Natural killer cell treated with Interleukin-12 subunit alpha and Interleukin-12 subunit beta and Interleukin-15 and Interleukin-18, amount 100 ng/mL, for 72 hours (primary cell): ENCODE measurements at regions not wholly inside any gene's neighbourhood (a gene's known extent, or its start where the extent isn't known, plus 50 kb on each side); places are given as distances from the start of the nearest gene placed in this dataset.
"Not testable (repeated sequence)": the region's sequence is repeated elsewhere in the genome, so short reads cannot be mapped to it uniquely, and the experiment has no call there.

Experiments
- ATAC-seq, 2 donors: fragments of 150-1000 bp; cut with Tn5 transposase in 1 of 2; sonication (Bioruptor Pico), chemical (Tn5 transposase) in 1 of 2; 2 replicates each; pipeline ENCODE4 v1.10.0; 2021
- DNase-seq: peaks from one replicate; pipeline ENCODE4 v3.0.0; 2022; ENCODE audit warnings: low spot score
- H3K27ac Mint-ChIP-seq, 2 donors: 1 replicate in 1 of 2; 2 replicates in 1 of 2; pipeline ENCODE4 v1.8.0; 2022; ENCODE audit warnings: mixed read lengths in 2 of 2, mild to moderate bottlenecking in 1 of 2, moderate library complexity in 1 of 2
- H3K27me3 Mint-ChIP-seq, 2 donors: 1 replicate in 1 of 2; 2 replicates in 1 of 2; pipeline ENCODE4 v1.8.0; 2022; ENCODE audit warnings: mixed read lengths in 2 of 2
- H3K36me3 Mint-ChIP-seq: one replicate; pipeline ENCODE4 v1.8.0; 2022; ENCODE audit warnings: mixed read lengths
- H3K4me1 Mint-ChIP-seq, 2 donors: 1 replicate in 1 of 2; 2 replicates in 1 of 2; pipeline ENCODE4 v1.8.0; 2022; ENCODE audit warnings: low read depth in 2 of 2, mixed read lengths in 2 of 2, mild to moderate bottlenecking in 1 of 2
- H3K4me3 Mint-ChIP-seq: one replicate; pipeline ENCODE4 v1.8.0; 2022; ENCODE audit warnings: mixed read lengths
- H3K9me3 Mint-ChIP-seq: 2 replicates; pipeline ENCODE4 v1.8.0; 2022; ENCODE audit warnings: mixed read lengths

- no peaks in the 10 kb centered on the region for H3K36me3 Mint-ChIP-seq
- DNase-seq: no peak
- H3K4me3 Mint-ChIP-seq: no peak overlapping the region
- H3K27ac Mint-ChIP-seq: no peak overlapping the region
- H3K27me3 Mint-ChIP-seq: peaks cover 6 to 15% of the 10 kb centered on the region in 2 donors
- H3K9me3 Mint-ChIP-seq: no peaks in the 10 kb centered on the region
- no peak for ATAC-seq
- no peaks in the 10 kb centered on the region for H3K4me1 Mint-ChIP-seq
Observed at GRCh38 chr9:107586493-107586892, 96.9 kb upstream of the KLF4 start.

GRCh38 chr9:107585465-107585864 is 95.9 kb upstream of the KLF4 start:
- no peaks in the 10 kb centered on the region for H3K4me1 Mint-ChIP-seq
- no peaks in the 10 kb centered on the region for H3K9me3 Mint-ChIP-seq
- no peak overlapping the region for H3K27ac Mint-ChIP-seq
- no peak overlapping the region for H3K4me3 Mint-ChIP-seq
- peaks cover 6 to 15% of the 10 kb centered on the region in 2 donors for H3K27me3 Mint-ChIP-seq
- H3K36me3 Mint-ChIP-seq: no peaks in the 10 kb centered on the region
- ATAC-seq (no peak), DNase-seq (no peak)

GRCh38 chr9:107584944-107585343 is 95.4 kb upstream of the KLF4 start:
- Mint-ChIP-seq H3K9me3 (no peaks in the 10 kb centered on the region), H3K4me3 (no peak overlapping the region), H3K4me1 (no peaks in the 10 kb centered on the region), H3K27me3 (peaks cover 6 to 15% of the 10 kb centered on the region in 2 donors), H3K36me3 (no peaks in the 10 kb centered on the region), H3K27ac (no peak overlapping the region)
- DNase-seq (no peak), ATAC-seq (no peak)

- H3K9me3 Mint-ChIP-seq: no peaks in the 10 kb centered on the region
Observed at GRCh38 chr9:107584186-107584585, 94.6 kb upstream of the KLF4 start.

GRCh38 chr9:107577140-107577776 is 87.7 kb upstream of the KLF4 start:
- no peak overlapping the region for H3K4me3 Mint-ChIP-seq
- ATAC-seq (no peak), DNase-seq (no peak)
- H3K27me3 Mint-ChIP-seq: peaks cover 0 to 12% of the 10 kb centered on the region in 2 donors
- H3K9me3 Mint-ChIP-seq: no peaks in the 10 kb centered on the region
- H3K36me3 Mint-ChIP-seq: no peaks in the 10 kb centered on the region
- H3K27ac Mint-ChIP-seq: no peak overlapping the region
- H3K4me1 Mint-ChIP-seq: no peaks in the 10 kb centered on the region

More at GRCh38 chr9:107584186-107584585, 94.6 kb upstream of the KLF4 start:
- Mint-ChIP-seq H3K4me3 (no peak overlapping the region), H3K4me1 (no peaks in the 10 kb centered on the region), H3K27ac (no peak overlapping the region), H3K36me3 (no peaks in the 10 kb centered on the region), H3K27me3 (peaks cover 11 to 15% of the 10 kb centered on the region in 2 donors)
- no peak for DNase-seq
- ATAC-seq: no peak

GRCh38 chr9:107571148-107571547 is 81.6 kb upstream of the KLF4 start:
- ATAC-seq (no peak), DNase-seq (no peak)
- no peak overlapping the region for H3K27ac Mint-ChIP-seq
- H3K4me1 Mint-ChIP-seq: no peaks in the 10 kb centered on the region
- no peaks in the 10 kb centered on the region for H3K36me3 Mint-ChIP-seq
- no peak overlapping the region for H3K4me3 Mint-ChIP-seq
- no peaks in the 10 kb centered on the region for H3K9me3 Mint-ChIP-seq
- H3K27me3 Mint-ChIP-seq: no peaks in the 10 kb centered on the region

- no peaks in the 10 kb centered on the region for H3K36me3 Mint-ChIP-seq
- no peak for DNase-seq
- H3K27me3 Mint-ChIP-seq: no peaks in the 10 kb centered on the region
- no peak overlapping the region for H3K27ac Mint-ChIP-seq
- H3K4me3 Mint-ChIP-seq: no peak overlapping the region
- H3K9me3 Mint-ChIP-seq: no peaks in the 10 kb centered on the region
- ATAC-seq: no peak
- H3K4me1 Mint-ChIP-seq: no peaks in the 10 kb centered on the region
Observed at GRCh38 chr9:107569174-107569573, 79.6 kb upstream of the KLF4 start.

GRCh38 chr9:107568406-107568805 is 78.8 kb upstream of the KLF4 start:
- not testable (repeated sequence) for H3K4me1 Mint-ChIP-seq, H3K9me3 Mint-ChIP-seq, H3K4me3 Mint-ChIP-seq, H3K27me3 Mint-ChIP-seq, DNase-seq, H3K27ac Mint-ChIP-seq, H3K36me3 Mint-ChIP-seq, ATAC-seq

GRCh38 chr9:107567462-107567861 is 77.9 kb upstream of the KLF4 start:
- no peak for ATAC-seq
- Mint-ChIP-seq H3K36me3 (no peaks in the 10 kb centered on the region), H3K9me3 (no peaks in the 10 kb centered on the region), H3K27ac (no peak overlapping the region), H3K4me3 (no peak overlapping the region), H3K4me1 (no peaks in the 10 kb centered on the region), H3K27me3 (no peaks in the 10 kb centered on the region)
- no peak for DNase-seq

- ATAC-seq (no peak), DNase-seq (no peak)
- no peaks in the 10 kb centered on the region for H3K36me3 Mint-ChIP-seq
- no peak overlapping the region for H3K27ac Mint-ChIP-seq
- no peaks in the 10 kb centered on the region for H3K4me1 Mint-ChIP-seq
- H3K27me3 Mint-ChIP-seq: no peaks in the 10 kb centered on the region
- no peak overlapping the region for H3K4me3 Mint-ChIP-seq
- H3K9me3 Mint-ChIP-seq: no peaks in the 10 kb centered on the region
Observed at GRCh38 chr9:107566611-107567061, 77.1 kb upstream of the KLF4 start.

- no peak overlapping the region for H3K4me3 Mint-ChIP-seq
Observed at GRCh38 chr9:107562798-107563197, 73.2 kb upstream of the KLF4 start.

GRCh38 chr9:107559494-107560086 is 70.0 kb upstream of the KLF4 start:
- no peaks in the 10 kb centered on the region for H3K9me3 Mint-ChIP-seq
- no peak for ATAC-seq
- no peaks in the 10 kb centered on the region for H3K36me3 Mint-ChIP-seq
- DNase-seq: no peak
- no peaks in the 10 kb centered on the region for H3K4me1 Mint-ChIP-seq
- no peak overlapping the region for H3K4me3 Mint-ChIP-seq
- peaks cover 0 to 6% of the 10 kb centered on the region in 2 donors for H3K27me3 Mint-ChIP-seq
- H3K27ac Mint-ChIP-seq: no peak overlapping the region

More at GRCh38 chr9:107562798-107563197, 73.2 kb upstream of the KLF4 start:
- Mint-ChIP-seq H3K36me3 (no peaks in the 10 kb centered on the region), H3K27me3 (peaks cover 0 to 6% of the 10 kb centered on the region in 2 donors), H3K27ac (no peak overlapping the region), H3K4me1 (no peaks in the 10 kb centered on the region), H3K9me3 (no peaks in the 10 kb centered on the region)
- DNase-seq (no peak), ATAC-seq (no peak)

GRCh38 chr9:107557236-107557990 is 67.8 kb upstream of the KLF4 start:
- no peak overlapping the region for H3K4me3 Mint-ChIP-seq
- H3K27me3 Mint-ChIP-seq: peaks cover 0 to 6% of the 10 kb centered on the region in 2 donors
- no peak for ATAC-seq
- H3K9me3 Mint-ChIP-seq: no peaks in the 10 kb centered on the region
- no peak overlapping the region for H3K27ac Mint-ChIP-seq
- H3K4me1 Mint-ChIP-seq: no peaks in the 10 kb centered on the region
- DNase-seq: no peak
- H3K36me3 Mint-ChIP-seq: no peaks in the 10 kb centered on the region

GRCh38 chr9:107554636-107555035 is 65.1 kb upstream of the KLF4 start:
- no peaks in the 10 kb centered on the region for H3K4me1 Mint-ChIP-seq
- ATAC-seq: no peak
- no peak overlapping the region for H3K4me3 Mint-ChIP-seq
- H3K27me3 Mint-ChIP-seq: peaks cover 0 to 4% of the 10 kb centered on the region in 2 donors
- H3K27ac Mint-ChIP-seq: no peak overlapping the region
- H3K36me3 Mint-ChIP-seq: no peaks in the 10 kb centered on the region
- DNase-seq: no peak
- H3K9me3 Mint-ChIP-seq: no peaks in the 10 kb centered on the region
